H1 (cell line): ENCODE measurements at regions not wholly inside any gene's neighbourhood (a gene's known extent, or its start where the extent isn't known, plus 50 kb on each side); places are given as distances from the start of the nearest gene placed in this dataset.

Experiments
- CHD7 ChIP-seq: fragments of 300-600 bp; sonication (generic); IDR thresholded peaks from 2 replicates; pipeline ENCODE4 v1.7.1; 2012; ENCODE audit warnings: low read length, moderate library complexity, mild to moderate bottlenecking, inconsistent platforms; ENCODE audit not compliant: insufficient replicate concordance

- TF ChIP-seq CHD7: no peak
Observed at GRCh38 chr4:183374950-183375555, 52.8 kb upstream of the CLDN24 start (continued).
